IPS-15b (cell line): ENCODE measurements at regions not wholly inside any gene's neighbourhood (a gene's known extent, or its start where the extent isn't known, plus 50 kb on each side); places are given as distances from the start of the nearest gene placed in this dataset.

Source experiments
- H3K27me3 ChIP-seq: one replicate; pipeline ENCODE4 v1.6.1; 2013; ENCODE audit warnings: low read length; ENCODE audit not compliant: control insufficient read depth, insufficient read depth
- H3K36me3 ChIP-seq: one replicate; pipeline ENCODE4 v1.6.1; 2013; ENCODE audit warnings: low read length; ENCODE audit not compliant: control insufficient read depth, insufficient read depth
- H3K4me1 ChIP-seq: one replicate; pipeline ENCODE4 v1.6.1; 2013; ENCODE audit warnings: mild to moderate bottlenecking, low read length; ENCODE audit not compliant: control insufficient read depth, insufficient read depth
- H3K4me3 ChIP-seq: one replicate; pipeline ENCODE4 v1.5.1; 2013; ENCODE audit warnings: low read depth, low read length
- H3K9ac ChIP-seq: one replicate; pipeline ENCODE4 v1.6.1; 2013; ENCODE audit warnings: low read depth, mild to moderate bottlenecking, low read length
- H3K9me3 ChIP-seq: one replicate; pipeline ENCODE4 v1.6.1; 2013; ENCODE audit warnings: mild to moderate bottlenecking, low read length; ENCODE audit not compliant: control insufficient read depth, insufficient read depth

- Histone ChIP-seq H3K4me3 (no peak overlapping the region), H3K9ac (no peak overlapping the region), H3K9me3 (no peaks in the 10 kb centered on the region), H3K4me1 (no peaks in the 10 kb centered on the region), H3K27me3 (no peaks in the 10 kb centered on the region), H3K36me3 (no peaks in the 10 kb centered on the region)
Measured at GRCh38 chr6:163661272-163661671, 246.8 kb downstream of the QKI start.

GRCh38 chr6:163659803-163660202, 245.3 kb downstream of the QKI start:
- Histone ChIP-seq H3K36me3 (no peaks in the 10 kb centered on the region), H3K4me3 (no peak overlapping the region), H3K9ac (no peak overlapping the region), H3K4me1 (no peaks in the 10 kb centered on the region), H3K9me3 (no peaks in the 10 kb centered on the region), H3K27me3 (no peaks in the 10 kb centered on the region)

- Histone ChIP-seq H3K27me3 (no peaks in the 10 kb centered on the region), H3K4me1 (no peaks in the 10 kb centered on the region), H3K9me3 (no peaks in the 10 kb centered on the region), H3K4me3 (no peak overlapping the region), H3K9ac (no peak overlapping the region), H3K36me3 (no peaks in the 10 kb centered on the region)
Measured at GRCh38 chr6:163655217-163656121, 241.0 kb downstream of the QKI start.

- H3K36me3 ChIP-seq: no peaks in the 10 kb centered on the region
- H3K9me3 ChIP-seq: no peaks in the 10 kb centered on the region
- H3K9ac ChIP-seq: no peak overlapping the region
- no peaks in the 10 kb centered on the region for H3K4me1 ChIP-seq
- no peak overlapping the region for H3K4me3 ChIP-seq
- H3K27me3 ChIP-seq: no peaks in the 10 kb centered on the region
Measured at GRCh38 chr6:163651915-163652668, 237.6 kb downstream of the QKI start.

GRCh38 chr6:163651426-163651825, 236.9 kb downstream of the QKI start:
- H3K4me3 ChIP-seq: no peak overlapping the region
- no peaks in the 10 kb centered on the region for H3K36me3 ChIP-seq
- H3K27me3 ChIP-seq: no peaks in the 10 kb centered on the region
- H3K9me3 ChIP-seq: no peaks in the 10 kb centered on the region
- no peak overlapping the region for H3K9ac ChIP-seq
- H3K4me1 ChIP-seq: no peaks in the 10 kb centered on the region

GRCh38 chr6:163648868-163649267, 234.3 kb downstream of the QKI start:
- Histone ChIP-seq H3K36me3 (no peaks in the 10 kb centered on the region), H3K4me1 (no peaks in the 10 kb centered on the region), H3K9me3 (no peaks in the 10 kb centered on the region), H3K9ac (no peak overlapping the region), H3K4me3 (no peak overlapping the region), H3K27me3 (no peaks in the 10 kb centered on the region)

- no peak overlapping the region for H3K4me3 ChIP-seq
- H3K4me1 ChIP-seq: no peaks in the 10 kb centered on the region
- no peaks in the 10 kb centered on the region for H3K27me3 ChIP-seq
- no peaks in the 10 kb centered on the region for H3K9me3 ChIP-seq
- no peak overlapping the region for H3K9ac ChIP-seq
- no peaks in the 10 kb centered on the region for H3K36me3 ChIP-seq
Measured at GRCh38 chr6:163647624-163648023, 233.1 kb downstream of the QKI start.

GRCh38 chr6:163646866-163647265, 232.3 kb downstream of the QKI start:
- Histone ChIP-seq H3K4me1 (no peaks in the 10 kb centered on the region), H3K4me3 (no peak overlapping the region), H3K9ac (no peak overlapping the region), H3K36me3 (no peaks in the 10 kb centered on the region), H3K9me3 (no peaks in the 10 kb centered on the region), H3K27me3 (no peaks in the 10 kb centered on the region)

- H3K27me3 ChIP-seq: no peaks in the 10 kb centered on the region
Measured at GRCh38 chr6:163646133-163646532, 231.6 kb downstream of the QKI start.

GRCh38 chr6:163645560-163645959, 231.0 kb downstream of the QKI start:
- H3K27me3 ChIP-seq: no peaks in the 10 kb centered on the region
- H3K9me3 ChIP-seq: no peaks in the 10 kb centered on the region
- H3K36me3 ChIP-seq: no peaks in the 10 kb centered on the region
- no peak overlapping the region for H3K4me3 ChIP-seq
- no peak overlapping the region for H3K9ac ChIP-seq
- no peaks in the 10 kb centered on the region for H3K4me1 ChIP-seq

More at GRCh38 chr6:163646133-163646532, 231.6 kb downstream of the QKI start:
- Histone ChIP-seq H3K4me1 (no peaks in the 10 kb centered on the region), H3K9me3 (no peaks in the 10 kb centered on the region), H3K4me3 (no peak overlapping the region), H3K36me3 (no peaks in the 10 kb centered on the region), H3K9ac (no peak overlapping the region)

GRCh38 chr6:163643866-163644265, 229.3 kb downstream of the QKI start:
- Histone ChIP-seq H3K9ac (no peak overlapping the region), H3K4me3 (no peak overlapping the region), H3K27me3 (no peaks in the 10 kb centered on the region), H3K9me3 (no peaks in the 10 kb centered on the region), H3K36me3 (no peaks in the 10 kb centered on the region), H3K4me1 (no peaks in the 10 kb centered on the region)

- no peaks in the 10 kb centered on the region for H3K27me3 ChIP-seq
Measured at GRCh38 chr6:163641706-163642105, 227.2 kb downstream of the QKI start.

More at GRCh38 chr6:163641706-163642105, 227.2 kb downstream of the QKI start:
- H3K9me3 ChIP-seq: no peaks in the 10 kb centered on the region
- no peaks in the 10 kb centered on the region for H3K4me1 ChIP-seq
- no peaks in the 10 kb centered on the region for H3K36me3 ChIP-seq
- no peak overlapping the region for H3K9ac ChIP-seq
- H3K4me3 ChIP-seq: no peak overlapping the region
